ENCODE measurements at regions not wholly inside any gene's neighbourhood (a gene's known extent, or its start where the extent isn't known, plus 50 kb on each side); places are given as distances from the start of the nearest gene placed in this dataset.

DNA sequence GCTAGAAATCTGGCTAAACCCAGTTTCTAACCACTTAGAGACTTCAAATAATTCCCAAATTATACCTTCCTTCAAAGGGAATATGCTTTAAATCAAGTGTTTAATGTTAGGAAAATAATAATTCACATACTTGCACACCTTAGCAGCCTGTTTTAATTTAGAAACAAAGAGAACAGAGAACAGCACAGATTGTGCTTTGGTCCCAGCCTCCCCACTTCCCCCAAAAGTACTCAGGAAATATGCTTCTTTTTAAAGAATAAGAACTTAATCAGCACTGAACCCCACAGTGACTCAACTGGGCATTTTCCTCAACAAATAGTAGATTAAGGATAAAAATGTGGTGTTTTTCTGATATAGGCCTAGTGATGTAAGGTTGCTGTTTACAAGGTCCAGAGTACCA is 295.8 kb downstream of the GBA3 start:
- Histone ChIP-seq H3K27me3 (replicated peaks in 2 of 5; ENCODE audit: control insufficient read depth in 4 of 5, insufficient read depth in 5 of 5, low read length in 4 of 5) (no peaks in the 10 kb centered on the region), H3K27ac (ENCODE audit: insufficient read depth in 1 of 2, low read depth in 1 of 2, low read length in 2 of 2, poor library complexity in 1 of 2, severe bottlenecking in 2 of 2) (no peak overlapping the region), H3K9me3 (ENCODE audit: control extremely low read depth in 1 of 5, control insufficient read depth in 4 of 5, insufficient read depth in 2 of 5, low read depth in 1 of 5, low read length in 4 of 5) (peaks cover 0 to 4% (median 0%) of the 10 kb centered on the region in 5 experiments), H3K4me1 (ENCODE audit: control extremely low read depth in 1 of 4, control insufficient read depth in 4 of 4, insufficient read depth in 4 of 4, low read length in 3 of 4) (no peaks in the 10 kb centered on the region), H3K4me3 (ENCODE audit: control insufficient read depth in 1 of 7, extremely low read depth in 1 of 7, insufficient read depth in 4 of 7, low read depth in 2 of 7, low read length in 6 of 7) (no peak overlapping the region), H3K36me3 (ENCODE audit: control insufficient read depth in 4 of 4, insufficient read depth in 4 of 4, low read length in 3 of 4) (no peaks in the 10 kb centered on the region)
- ChIA-PET CTCF (no interaction called here), POLR2A (no interaction called here)
- DNase-seq: no peak

GRCh38 chr4:22987870-22988269 is 295.1 kb downstream of the GBA3 start:
- no peak overlapping the region for H3K4me3 ChIP-seq (ENCODE audit: control insufficient read depth in 1 of 7, extremely low read depth in 1 of 7, insufficient read depth in 4 of 7, low read depth in 2 of 7, low read length in 6 of 7)
- no peaks in the 10 kb centered on the region for H3K4me1 ChIP-seq (ENCODE audit: control extremely low read depth in 1 of 4, control insufficient read depth in 4 of 4, insufficient read depth in 4 of 4, low read length in 3 of 4)
- no peak overlapping the region for H3K27ac ChIP-seq (ENCODE audit: insufficient read depth in 1 of 2, low read depth in 1 of 2, low read length in 2 of 2, poor library complexity in 1 of 2, severe bottlenecking in 2 of 2)
- 100% methylated on average over 1 of the region's 5 CpGs for WGBS (ENCODE audit: insufficient coverage)
- POLR2A ChIA-PET: no interaction called here
- H3K9me3 ChIP-seq (ENCODE audit: control extremely low read depth in 1 of 5, control insufficient read depth in 4 of 5, insufficient read depth in 2 of 5, low read depth in 1 of 5, low read length in 4 of 5): peaks cover 0 to 4% (median 0%) of the 10 kb centered on the region in 5 experiments
- no peaks in the 10 kb centered on the region for H3K27me3 ChIP-seq (replicated peaks in 2 of 5; ENCODE audit: control insufficient read depth in 4 of 5, insufficient read depth in 5 of 5, low read length in 4 of 5)
- no peaks in the 10 kb centered on the region for H3K36me3 ChIP-seq (ENCODE audit: control insufficient read depth in 4 of 4, insufficient read depth in 4 of 4, low read length in 3 of 4)
- CTCF ChIA-PET: no interaction called here
- no peak for DNase-seq

GRCh38 chr4:22986881-22987280 is 294.1 kb downstream of the GBA3 start:
- WGBS (ENCODE audit: insufficient coverage): no CpG with 5 or more reads among the region's 2 CpGs
- ChIA-PET CTCF (no interaction called here), POLR2A (no interaction called here)
- Histone ChIP-seq H3K27me3 (replicated peaks in 2 of 5; ENCODE audit: control insufficient read depth in 4 of 5, insufficient read depth in 5 of 5, low read length in 4 of 5) (no peaks in the 10 kb centered on the region), H3K9me3 (ENCODE audit: control extremely low read depth in 1 of 5, control insufficient read depth in 4 of 5, insufficient read depth in 2 of 5, low read depth in 1 of 5, low read length in 4 of 5) (peaks cover 0 to 4% (median 0%) of the 10 kb centered on the region in 5 experiments), H3K36me3 (ENCODE audit: control insufficient read depth in 4 of 4, insufficient read depth in 4 of 4, low read length in 3 of 4) (no peaks in the 10 kb centered on the region), H3K4me1 (ENCODE audit: control extremely low read depth in 1 of 4, control insufficient read depth in 4 of 4, insufficient read depth in 4 of 4, low read length in 3 of 4) (no peaks in the 10 kb centered on the region), H3K27ac (ENCODE audit: insufficient read depth in 1 of 2, low read depth in 1 of 2, low read length in 2 of 2, poor library complexity in 1 of 2, severe bottlenecking in 2 of 2) (no peak overlapping the region), H3K4me3 (ENCODE audit: control insufficient read depth in 1 of 7, extremely low read depth in 1 of 7, insufficient read depth in 4 of 7, low read depth in 2 of 7, low read length in 6 of 7) (no peak overlapping the region)
- no peak for DNase-seq

GRCh38 chr4:22986262-22986661 is 293.5 kb downstream of the GBA3 start:
- Histone ChIP-seq H3K36me3 (ENCODE audit: control insufficient read depth in 4 of 4, insufficient read depth in 4 of 4, low read length in 3 of 4) (no peaks in the 10 kb centered on the region), H3K4me3 (ENCODE audit: control insufficient read depth in 1 of 7, extremely low read depth in 1 of 7, insufficient read depth in 4 of 7, low read depth in 2 of 7, low read length in 6 of 7) (no peak overlapping the region), H3K27me3 (replicated peaks in 2 of 5; ENCODE audit: control insufficient read depth in 4 of 5, insufficient read depth in 5 of 5, low read length in 4 of 5) (no peaks in the 10 kb centered on the region), H3K4me1 (ENCODE audit: control extremely low read depth in 1 of 4, control insufficient read depth in 4 of 4, insufficient read depth in 4 of 4, low read length in 3 of 4) (no peaks in the 10 kb centered on the region), H3K27ac (ENCODE audit: insufficient read depth in 1 of 2, low read depth in 1 of 2, low read length in 2 of 2, poor library complexity in 1 of 2, severe bottlenecking in 2 of 2) (no peak overlapping the region), H3K9me3 (ENCODE audit: control extremely low read depth in 1 of 5, control insufficient read depth in 4 of 5, insufficient read depth in 2 of 5, low read depth in 1 of 5, low read length in 4 of 5) (peaks cover 0 to 4% (median 0%) of the 10 kb centered on the region in 5 experiments)
- ChIA-PET POLR2A (no interaction called here), CTCF (no interaction called here)
- no peak for DNase-seq

DNA sequence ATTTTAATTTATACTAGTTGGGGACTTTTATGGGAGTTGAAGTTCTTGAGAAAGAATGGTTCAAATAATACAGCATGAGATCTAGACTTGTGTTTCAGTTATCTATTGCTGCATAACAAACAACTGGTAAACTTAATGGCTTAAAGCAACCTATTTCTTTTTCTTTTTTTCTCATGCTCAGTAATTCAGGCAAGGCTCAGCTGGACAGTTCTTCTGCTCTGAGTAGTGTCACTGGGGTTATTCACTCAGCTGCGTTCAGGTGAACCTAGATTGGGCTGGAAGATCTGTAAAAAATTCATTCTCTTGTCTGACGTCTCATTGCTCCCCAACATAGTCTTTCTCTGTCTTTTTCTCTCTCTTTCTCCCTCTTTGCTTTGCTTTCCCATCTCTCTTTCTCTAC is 291.7 kb downstream of the GBA3 start:
- H3K9me3 ChIP-seq (ENCODE audit: control extremely low read depth in 1 of 5, control insufficient read depth in 4 of 5, insufficient read depth in 2 of 5, low read depth in 1 of 5, low read length in 4 of 5): peaks cover 0 to 4% (median 0%) of the 10 kb centered on the region in 5 experiments
- ChIA-PET CTCF (no interaction called here), POLR2A (no interaction called here)
- no peaks in the 10 kb centered on the region for H3K27me3 ChIP-seq (replicated peaks in 2 of 5; ENCODE audit: control insufficient read depth in 4 of 5, insufficient read depth in 5 of 5, low read length in 4 of 5)
- DNase-seq: no peak
- H3K27ac ChIP-seq (ENCODE audit: insufficient read depth in 1 of 2, low read depth in 1 of 2, low read length in 2 of 2, poor library complexity in 1 of 2, severe bottlenecking in 2 of 2): no peak overlapping the region
- 100% methylated on average over 2 of the region's 2 CpGs for WGBS (ENCODE audit: insufficient coverage)
- no peaks in the 10 kb centered on the region for H3K36me3 ChIP-seq (ENCODE audit: control insufficient read depth in 4 of 4, insufficient read depth in 4 of 4, low read length in 3 of 4)
- no peaks in the 10 kb centered on the region for H3K4me1 ChIP-seq (ENCODE audit: control extremely low read depth in 1 of 4, control insufficient read depth in 4 of 4, insufficient read depth in 4 of 4, low read length in 3 of 4)
- no peak overlapping the region for H3K4me3 ChIP-seq (ENCODE audit: control insufficient read depth in 1 of 7, extremely low read depth in 1 of 7, insufficient read depth in 4 of 7, low read depth in 2 of 7, low read length in 6 of 7)

DNA sequence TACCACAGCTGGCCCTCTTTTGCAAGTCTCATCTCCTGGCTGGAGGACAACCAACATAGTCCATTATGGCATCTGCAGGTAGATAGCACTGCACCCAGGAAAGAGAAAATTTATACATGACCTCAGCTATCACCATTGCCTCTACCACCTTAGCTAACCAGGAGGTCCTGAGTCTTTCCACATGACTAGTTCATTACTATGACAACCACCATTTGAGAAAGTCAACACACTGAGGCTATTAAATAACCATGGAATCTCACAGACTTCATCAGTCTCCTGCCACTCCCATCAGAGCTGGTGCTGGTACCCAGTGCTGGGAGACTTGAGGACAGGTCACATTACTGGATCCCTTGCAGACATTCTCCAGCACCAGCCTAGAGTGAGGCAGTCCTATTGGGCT is 285.9 kb downstream of the GBA3 start:
- Histone ChIP-seq H3K36me3 (ENCODE audit: control insufficient read depth in 4 of 4, insufficient read depth in 4 of 4, low read length in 3 of 4) (no peaks in the 10 kb centered on the region), H3K27me3 (replicated peaks in 2 of 5; ENCODE audit: control insufficient read depth in 4 of 5, insufficient read depth in 5 of 5, low read length in 4 of 5) (no peaks in the 10 kb centered on the region), H3K4me3 (ENCODE audit: control insufficient read depth in 1 of 7, extremely low read depth in 1 of 7, insufficient read depth in 4 of 7, low read depth in 2 of 7, low read length in 6 of 7) (no peak overlapping the region), H3K9me3 (ENCODE audit: control extremely low read depth in 1 of 5, control insufficient read depth in 4 of 5, insufficient read depth in 2 of 5, low read depth in 1 of 5, low read length in 4 of 5) (peaks cover 0 to 5% (median 0%) of the 10 kb centered on the region in 5 experiments), H3K27ac (ENCODE audit: insufficient read depth in 1 of 2, low read depth in 1 of 2, low read length in 2 of 2, poor library complexity in 1 of 2, severe bottlenecking in 2 of 2) (no peak overlapping the region), H3K4me1 (ENCODE audit: control extremely low read depth in 1 of 4, control insufficient read depth in 4 of 4, insufficient read depth in 4 of 4, low read length in 3 of 4) (no peaks in the 10 kb centered on the region)
- DNase-seq: no peak
- POLR2A ChIA-PET: no interaction called here
- CTCF ChIA-PET: no interaction called here

DNA sequence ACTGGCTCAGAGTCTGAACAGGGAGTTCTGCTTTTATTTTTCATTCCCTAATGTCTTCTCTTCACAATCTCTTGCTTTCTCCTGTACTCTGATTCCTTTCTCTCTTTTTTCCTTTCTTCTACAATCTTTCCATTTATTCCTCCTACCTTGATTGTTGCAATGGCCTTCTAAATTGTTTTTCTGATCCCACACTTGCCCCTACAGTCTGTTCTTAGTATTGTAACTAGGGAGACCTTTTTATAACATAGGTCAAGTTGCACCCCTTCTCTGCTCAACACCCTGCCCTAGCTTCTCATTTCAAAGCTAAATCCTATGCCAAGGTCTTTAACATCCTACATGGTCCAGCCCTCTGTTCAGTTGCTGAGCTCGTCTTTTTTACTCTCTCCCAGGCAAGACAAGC is 277.9 kb downstream of the GBA3 start:
- POLR2A ChIA-PET: no interaction called here
- 100% methylated on average over 1 of the region's 1 CpG for WGBS (ENCODE audit: insufficient coverage)
- Histone ChIP-seq H3K27ac (ENCODE audit: insufficient read depth in 1 of 2, low read depth in 1 of 2, low read length in 2 of 2, poor library complexity in 1 of 2, severe bottlenecking in 2 of 2) (no peak overlapping the region), H3K36me3 (ENCODE audit: control insufficient read depth in 4 of 4, insufficient read depth in 4 of 4, low read length in 3 of 4) (no peaks in the 10 kb centered on the region), H3K9me3 (ENCODE audit: control extremely low read depth in 1 of 5, control insufficient read depth in 4 of 5, insufficient read depth in 2 of 5, low read depth in 1 of 5, low read length in 4 of 5) (peaks cover 0 to 3% (median 0%) of the 10 kb centered on the region in 5 experiments), H3K4me3 (ENCODE audit: control insufficient read depth in 1 of 7, extremely low read depth in 1 of 7, insufficient read depth in 4 of 7, low read depth in 2 of 7, low read length in 6 of 7) (no peak overlapping the region), H3K4me1 (ENCODE audit: control extremely low read depth in 1 of 4, control insufficient read depth in 4 of 4, insufficient read depth in 4 of 4, low read length in 3 of 4) (no peaks in the 10 kb centered on the region), H3K27me3 (replicated peaks in 2 of 5; ENCODE audit: control insufficient read depth in 4 of 5, insufficient read depth in 5 of 5, low read length in 4 of 5) (peaks cover 0 to 2% (median 0%) of the 10 kb centered on the region in 5 experiments)
- CTCF ChIA-PET: interaction anchor here (0.9 to 2.3 kb wide), 2 partner anchors 11 to 72 kb away, joined by 3 to 7 read pairs; no protein-coding TSS in a partner anchor
- DNase-seq: no peak
